HG03432 (cell line): ENCODE measurements at regions not wholly inside any gene's neighbourhood (a gene's known extent, or its start where the extent isn't known, plus 50 kb on each side); places are given as distances from the start of the nearest gene placed in this dataset.

Experiments
- ATAC-seq: cut with Tn5 transposase; IDR thresholded peaks from one replicate; pipeline ENCODE4 v1.9.1; 2021; ENCODE audit warnings: mild to moderate bottlenecking, moderate library complexity; ENCODE audit not compliant: unreplicated experiment

DNA sequence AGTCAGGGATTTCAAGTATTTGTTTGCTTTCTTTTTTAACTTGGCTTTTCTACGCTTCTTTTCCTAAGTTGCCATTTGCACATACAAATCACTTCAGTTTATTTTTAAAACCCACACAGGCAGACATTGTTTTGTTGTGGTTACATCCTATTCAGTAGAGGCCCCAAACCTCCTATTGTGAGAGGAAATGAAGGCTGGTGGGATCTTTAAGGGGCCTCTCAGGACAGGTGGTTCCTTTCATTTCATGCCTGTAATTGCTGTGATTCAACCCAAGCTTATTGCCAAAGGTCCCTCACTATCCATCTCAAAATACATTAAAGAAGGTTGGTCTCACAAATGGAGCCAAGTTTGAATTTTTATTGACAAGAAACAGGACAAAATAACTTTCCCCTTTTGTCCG, 257.1 kb downstream of the ADAMTS20 start:
- ATAC-seq, result no peak

DNA sequence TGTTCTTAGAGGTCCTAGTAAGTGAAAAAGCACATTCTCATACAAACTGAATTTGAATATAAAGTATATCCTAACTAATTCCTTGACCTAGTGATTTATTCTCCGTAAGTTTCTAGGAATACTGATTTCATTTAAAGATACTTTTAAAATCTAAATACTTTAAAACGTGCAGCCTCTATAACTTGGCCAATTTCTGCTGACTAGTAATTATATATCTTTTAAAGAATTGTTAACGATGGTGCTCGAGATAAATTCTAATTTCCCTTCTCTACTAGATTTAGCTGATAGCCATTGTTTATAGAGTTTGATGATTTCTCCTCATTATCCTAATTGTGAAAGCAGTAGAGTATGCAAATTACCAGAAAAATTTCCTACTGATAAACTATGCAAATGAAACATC, 257.9 kb downstream of the ADAMTS20 start:
- no peak for ATAC-seq

DNA sequence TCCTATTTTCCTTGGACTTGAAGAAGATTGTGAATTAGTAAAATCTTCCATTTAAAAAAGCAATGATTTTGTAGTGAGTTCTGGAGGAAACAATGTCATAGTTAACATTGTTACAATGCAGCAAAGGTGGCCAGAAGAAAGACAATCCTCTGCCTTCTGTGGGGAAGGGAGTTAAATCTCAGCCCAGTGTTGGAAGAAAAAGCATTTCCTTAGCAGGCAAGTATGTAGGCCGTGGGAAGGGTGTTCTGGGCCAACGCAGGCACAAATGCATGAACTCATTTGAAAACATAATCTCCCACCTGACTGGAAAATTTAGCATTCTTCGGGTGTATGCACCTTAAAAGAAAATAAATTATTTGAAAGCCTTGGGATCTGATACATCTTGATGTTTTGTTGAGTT, 258.6 kb downstream of the ADAMTS20 start:
- ATAC-seq, result no peak

DNA sequence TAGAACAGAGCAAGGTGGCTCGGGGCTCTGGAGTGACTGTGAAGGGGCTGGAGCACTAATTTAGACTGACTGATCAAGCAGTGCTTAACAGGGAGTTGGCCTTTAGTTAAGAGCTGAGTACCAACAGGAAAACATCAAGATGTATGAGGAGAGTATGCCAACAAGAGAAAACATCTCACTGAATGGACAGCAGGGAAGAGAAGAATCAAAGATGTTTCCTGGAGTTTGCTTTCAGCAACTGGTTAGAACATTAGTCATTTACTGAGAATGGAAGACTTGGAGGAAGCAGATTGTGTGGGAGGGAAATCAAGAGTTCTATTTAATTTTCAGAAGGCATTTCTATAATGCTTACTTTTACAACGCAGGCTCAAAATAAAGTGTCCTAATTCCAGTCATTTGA, 259.3 kb downstream of the ADAMTS20 start:
- no peak for ATAC-seq

DNA sequence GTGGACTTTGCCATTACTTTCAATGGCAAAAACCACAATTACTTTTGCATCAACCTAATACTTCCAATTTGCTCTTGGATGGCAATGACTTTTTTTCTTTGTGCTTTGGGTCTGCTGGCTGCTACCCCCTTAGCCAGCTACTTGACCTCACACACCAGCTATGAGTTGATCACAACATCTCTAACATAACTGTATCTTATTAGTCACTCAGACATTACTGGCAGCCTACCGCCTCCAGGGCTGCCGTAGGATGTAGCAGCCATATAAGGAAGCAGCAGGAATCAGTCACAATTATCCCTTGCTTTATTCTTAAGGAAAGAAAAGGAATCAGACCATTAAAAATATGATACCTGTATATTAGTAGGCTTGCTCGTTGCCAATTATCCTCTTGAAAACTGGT, 260.5 kb downstream of the ADAMTS20 start:
- no peak for ATAC-seq

DNA sequence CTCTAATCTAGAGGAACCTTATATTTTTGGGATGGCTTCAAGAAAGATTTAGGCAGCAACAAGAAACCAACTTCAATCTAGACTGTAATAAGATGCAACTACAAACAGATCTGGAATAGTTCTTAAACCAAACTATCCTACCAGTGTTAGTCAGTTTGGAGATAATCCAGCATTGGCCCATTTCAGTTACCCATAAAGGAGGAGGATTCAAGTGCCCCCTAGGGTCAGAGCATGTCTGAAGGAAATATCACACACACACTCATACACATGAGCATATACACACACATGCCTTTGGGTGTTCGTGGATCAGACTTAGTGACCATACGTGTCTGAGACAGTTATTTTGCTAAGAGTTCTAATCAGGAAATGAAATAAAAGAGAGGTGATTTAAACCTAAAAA, 261.2 kb downstream of the ADAMTS20 start:
- no peak for ATAC-seq

DNA sequence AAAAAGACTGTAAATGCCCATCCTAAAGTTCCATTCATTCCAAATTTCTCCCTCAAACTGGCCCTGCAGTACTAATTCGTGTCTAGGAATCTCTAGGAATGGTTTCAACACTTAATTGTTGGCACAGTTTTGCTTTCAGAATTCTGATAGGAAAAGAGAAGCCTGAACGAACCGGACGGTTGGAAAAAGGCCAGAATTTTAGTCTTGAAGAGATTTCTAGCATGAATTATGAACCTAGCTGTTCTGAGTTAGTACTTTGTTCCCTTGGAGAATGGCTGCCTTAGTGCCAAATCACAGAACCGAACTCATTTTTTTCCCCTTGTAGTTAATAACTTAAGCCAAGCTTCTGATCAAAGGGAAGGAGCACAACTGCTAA, 262.6 kb downstream of the ADAMTS20 start:
- no peak for ATAC-seq

DNA sequence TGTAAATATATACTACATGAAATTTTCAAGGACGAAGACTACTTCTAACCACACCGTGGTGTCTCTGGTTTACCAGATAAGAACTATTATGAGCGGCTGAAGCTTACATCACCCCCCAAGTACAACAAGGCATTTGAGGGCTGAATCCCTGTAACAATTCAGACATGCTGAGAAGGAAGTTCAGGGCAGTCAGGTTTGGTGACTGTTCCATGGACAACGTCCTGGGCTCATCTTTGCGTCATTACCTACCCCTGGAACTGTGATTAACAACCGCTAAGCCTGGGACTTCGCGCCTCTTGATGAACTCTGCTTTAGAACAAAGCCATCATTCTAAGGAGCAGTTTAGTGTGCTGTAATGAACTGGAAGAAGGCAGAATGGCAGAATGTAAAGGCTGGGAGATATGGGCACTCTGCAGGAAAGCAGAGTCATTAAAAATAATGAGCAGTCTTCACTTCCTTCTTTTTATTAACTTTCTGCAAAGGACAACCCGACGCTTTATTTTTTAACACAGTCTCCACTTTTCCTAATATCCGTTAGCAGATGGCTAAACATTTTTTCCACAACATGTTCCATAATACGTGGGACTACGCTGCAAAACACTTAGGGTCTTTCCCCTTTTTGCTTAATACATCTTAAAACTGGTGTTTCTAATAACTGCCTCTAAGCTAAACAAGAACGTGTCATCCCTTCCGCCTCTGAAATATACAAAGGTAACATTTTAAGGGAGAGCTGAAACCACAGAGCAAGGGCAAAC, 263.2 kb downstream of the ADAMTS20 start:
- no peak for ATAC-seq

DNA sequence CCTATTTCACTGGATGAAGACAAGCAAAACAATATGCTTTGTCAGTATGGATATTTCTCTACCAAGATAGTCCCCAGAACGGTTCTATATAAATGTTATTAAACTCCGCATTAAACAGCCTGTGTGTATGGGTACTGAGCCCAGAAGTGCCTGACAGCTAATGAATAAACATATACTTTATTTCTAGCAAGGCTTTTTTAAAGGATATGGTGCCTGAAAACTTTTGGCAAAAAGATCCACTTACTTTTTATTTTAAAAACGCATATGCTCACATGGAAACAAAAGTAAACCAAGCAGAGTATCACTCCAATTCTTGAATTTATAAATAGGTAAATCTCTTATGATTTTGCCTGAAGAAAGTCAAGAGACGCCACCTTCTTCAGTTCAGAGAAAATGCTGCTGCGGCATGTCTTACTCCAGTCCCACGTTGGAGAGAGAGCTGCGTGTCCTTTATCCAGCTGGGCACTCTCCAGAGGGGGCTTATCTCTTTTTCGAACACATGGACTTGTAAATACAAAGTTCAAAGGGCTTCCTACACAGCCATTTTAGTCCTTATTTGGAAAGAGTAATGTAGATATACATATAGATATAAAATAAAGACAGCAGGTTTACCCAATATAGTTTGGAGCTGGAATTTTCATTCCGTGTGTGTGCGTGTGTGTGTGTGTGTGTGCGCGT, 264.2 kb downstream of the ADAMTS20 start:
- ATAC-seq, result no peak

DNA sequence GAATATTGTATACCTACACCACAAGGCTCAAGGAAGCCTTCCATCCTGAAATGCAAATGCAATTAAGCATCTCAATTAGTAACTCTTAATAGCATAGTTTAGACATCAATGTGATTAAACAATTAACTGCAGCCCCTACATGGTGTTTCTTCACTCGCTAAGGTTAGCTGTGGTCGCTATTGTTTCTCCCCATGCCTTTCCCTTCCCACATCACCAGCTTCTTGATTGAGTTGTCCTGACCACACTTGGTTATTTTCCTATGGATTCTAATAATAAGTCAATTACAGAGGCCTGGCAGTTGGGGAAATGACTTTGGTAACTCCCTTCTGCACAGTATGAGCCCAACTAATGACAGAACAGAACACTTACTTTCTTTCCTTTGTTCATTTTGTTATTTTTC, 265.0 kb downstream of the ADAMTS20 start:
- ATAC-seq, result no peak

DNA sequence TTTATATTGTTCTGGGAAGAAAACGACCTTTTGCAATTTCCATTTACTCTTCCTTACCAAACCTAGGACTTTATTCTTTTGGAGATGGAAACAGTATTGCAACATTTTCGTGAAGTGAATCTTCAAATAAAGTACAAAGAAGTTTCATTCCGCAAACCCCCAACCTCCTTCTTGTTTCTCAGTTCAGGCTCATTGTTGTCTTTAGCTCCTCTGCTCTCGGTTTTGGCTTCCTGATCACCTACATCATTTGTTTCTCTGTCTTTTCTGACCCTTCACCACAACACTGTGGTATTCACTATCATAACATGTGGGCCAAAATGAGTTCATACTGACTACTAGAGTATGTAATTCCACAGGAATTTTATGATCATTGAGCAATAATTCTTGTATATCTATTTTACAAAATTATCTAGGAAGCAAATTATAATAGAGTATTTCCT, 266.8 kb downstream of the ADAMTS20 start:
- peak; percentile 55 for ATAC-seq

DNA sequence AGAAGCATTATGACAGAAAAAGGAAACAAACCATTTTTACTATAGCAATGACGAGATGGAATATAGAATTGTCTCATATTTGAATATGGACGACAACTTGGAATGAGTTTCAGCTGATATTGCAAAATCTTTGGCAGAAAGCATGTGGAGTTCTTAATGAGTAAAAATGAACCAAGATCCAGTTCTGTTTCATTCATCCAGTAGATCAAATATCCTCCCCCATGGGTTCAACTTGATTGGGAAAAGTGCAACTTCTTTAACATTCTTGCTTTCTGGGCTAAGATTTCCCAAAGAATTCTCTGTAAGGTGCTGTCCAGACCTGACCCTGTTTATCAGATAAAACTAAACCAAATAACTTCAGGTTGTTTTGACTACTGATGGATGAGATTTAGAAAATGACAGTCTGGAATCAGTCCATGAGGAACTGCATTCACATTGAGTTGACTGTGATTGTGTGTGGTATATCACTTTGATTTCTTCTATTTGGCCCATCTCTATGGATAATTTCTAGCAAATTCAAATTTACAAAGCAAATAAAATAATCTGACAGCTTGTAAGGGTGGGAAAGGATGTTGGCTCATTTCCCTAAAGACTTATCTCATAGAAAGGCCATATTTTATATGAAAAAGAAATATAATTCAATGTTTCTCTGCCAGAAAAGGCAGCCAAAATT, 267.4 kb downstream of the ADAMTS20 start:
- ATAC-seq, result no peak

DNA sequence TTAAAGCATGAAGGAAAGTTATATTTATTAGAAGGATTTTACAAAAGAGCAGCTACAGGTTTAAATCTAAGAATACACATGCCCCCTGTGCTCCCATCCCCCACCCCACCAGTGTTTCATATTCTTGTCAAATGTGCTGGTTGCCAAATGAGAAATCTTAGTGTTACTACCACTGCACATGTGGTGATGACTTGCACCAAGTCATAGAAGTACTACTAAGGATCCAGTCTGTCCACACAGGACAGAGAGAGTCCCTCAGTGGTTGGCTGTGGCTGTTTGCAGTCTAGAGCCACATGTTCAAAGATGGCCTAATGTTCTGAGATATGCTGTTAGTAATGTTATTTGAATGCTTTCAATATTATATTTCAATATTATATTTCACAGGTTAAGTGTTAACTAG, 268.8 kb downstream of the ADAMTS20 start:
- ATAC-seq, result no peak

DNA sequence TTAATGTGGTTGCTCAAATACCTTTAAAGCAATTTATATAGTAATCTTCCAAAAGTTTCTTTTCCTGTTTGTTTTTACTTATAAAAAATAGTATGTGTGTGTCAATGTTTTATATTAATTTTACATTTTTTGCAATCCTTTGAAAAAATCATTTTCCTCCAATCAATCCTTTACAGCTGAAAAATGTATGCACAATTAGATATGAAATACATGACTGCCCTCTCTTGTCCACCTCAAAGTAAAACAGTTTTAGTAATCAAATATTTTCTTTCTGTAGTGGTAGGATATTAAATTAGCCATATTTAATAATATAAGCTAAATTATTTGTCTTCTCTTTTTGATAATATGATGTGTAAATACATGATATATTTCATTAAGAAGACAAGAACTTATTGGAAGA, 269.9 kb downstream of the ADAMTS20 start:
- ATAC-seq, result no peak

DNA sequence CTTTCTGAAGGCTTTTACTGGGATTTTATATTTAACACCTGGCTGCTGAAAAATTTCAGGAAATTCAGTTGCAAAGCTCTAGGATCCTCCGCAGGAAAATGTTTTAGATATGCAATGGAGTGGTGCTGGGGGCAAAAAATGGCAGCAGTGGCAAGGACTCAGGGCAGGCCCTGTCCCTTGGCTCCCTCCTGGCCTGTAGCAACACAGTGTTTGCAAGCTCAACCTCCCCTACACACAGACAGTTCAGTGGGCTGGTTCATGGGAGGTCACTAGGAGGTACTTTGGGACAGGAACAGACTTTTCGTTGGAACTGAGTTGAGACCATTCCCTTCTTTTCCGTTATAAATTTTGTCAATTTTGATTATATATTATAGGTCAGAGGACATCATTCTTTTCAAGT, 270.4 kb downstream of the ADAMTS20 start:
- no peak for ATAC-seq

DNA sequence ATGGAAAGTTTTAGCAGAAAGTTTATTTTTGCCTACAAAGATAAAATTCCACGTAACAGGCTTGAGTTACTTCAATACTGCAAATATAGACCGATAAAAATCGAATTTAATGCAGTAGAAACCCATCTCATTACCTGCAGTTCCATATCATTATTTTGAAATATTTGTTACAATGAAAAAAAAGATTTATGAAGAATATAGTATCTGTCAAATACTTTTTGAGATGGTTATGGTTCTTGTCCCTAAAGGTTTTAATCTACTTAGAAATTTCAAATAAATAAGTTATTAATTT, 273.5 kb downstream of the ADAMTS20 start:
- no peak for ATAC-seq

DNA sequence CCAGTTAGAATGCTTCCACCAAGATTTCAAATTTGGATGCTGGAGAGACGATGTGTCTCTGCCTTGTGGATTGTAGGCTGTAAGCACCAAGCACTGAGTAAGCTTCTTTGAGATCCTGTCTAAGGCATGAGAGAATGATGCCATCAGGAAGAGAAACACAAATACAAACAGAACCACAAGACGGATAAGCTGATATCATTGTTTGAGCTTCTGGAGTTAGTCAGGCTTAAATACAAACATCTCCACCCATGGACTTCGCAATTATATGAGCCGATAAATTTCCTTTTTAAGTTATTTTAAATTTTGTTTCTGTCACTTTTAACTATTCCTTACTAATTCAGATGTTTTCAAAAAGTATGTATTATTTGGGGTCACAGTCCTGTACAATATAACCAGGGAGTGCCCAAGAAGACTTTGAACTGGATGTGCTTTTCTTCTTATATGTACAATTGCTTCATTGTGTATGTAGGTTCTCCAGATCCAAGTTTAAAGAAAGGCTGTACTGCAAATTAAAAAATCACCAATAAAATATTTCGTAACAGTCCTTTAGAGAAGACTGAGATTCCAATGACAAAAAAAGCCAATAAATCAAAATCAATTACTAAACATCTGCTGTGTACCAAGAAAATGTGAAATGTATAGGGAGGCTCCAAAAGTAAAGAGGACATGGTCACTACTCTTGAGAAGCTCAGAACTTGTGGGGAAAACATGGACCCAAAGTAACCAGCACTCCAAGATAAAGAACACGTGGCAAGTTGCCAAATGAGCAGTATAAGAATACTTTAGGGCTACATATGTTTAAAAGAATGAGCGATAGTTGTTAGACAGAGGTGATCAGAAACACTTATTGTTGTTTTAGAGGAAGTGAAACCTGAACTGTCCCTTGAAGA, 274.1 kb downstream of the ADAMTS20 start:
- peak; percentile 95 for ATAC-seq

DNA sequence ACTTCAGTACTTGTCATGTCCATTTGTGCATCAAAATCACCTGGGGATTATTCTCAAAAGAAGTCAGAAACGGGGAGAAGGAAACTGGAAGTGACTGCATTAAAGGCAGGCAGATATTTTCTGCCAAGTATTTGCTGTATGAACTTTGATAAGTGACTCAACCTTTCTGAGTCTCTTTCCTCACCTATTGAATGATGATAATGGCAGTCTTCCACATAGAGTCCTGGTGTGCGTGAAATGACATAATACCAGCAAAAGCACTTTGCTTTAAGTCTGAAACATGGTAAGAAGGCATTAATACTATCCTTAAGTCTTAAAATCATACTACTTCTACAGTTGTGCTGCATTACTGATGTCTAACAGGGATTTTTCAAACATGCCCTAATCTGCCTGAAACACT, 278.5 kb downstream of the ADAMTS20 start:
- no peak for ATAC-seq

DNA sequence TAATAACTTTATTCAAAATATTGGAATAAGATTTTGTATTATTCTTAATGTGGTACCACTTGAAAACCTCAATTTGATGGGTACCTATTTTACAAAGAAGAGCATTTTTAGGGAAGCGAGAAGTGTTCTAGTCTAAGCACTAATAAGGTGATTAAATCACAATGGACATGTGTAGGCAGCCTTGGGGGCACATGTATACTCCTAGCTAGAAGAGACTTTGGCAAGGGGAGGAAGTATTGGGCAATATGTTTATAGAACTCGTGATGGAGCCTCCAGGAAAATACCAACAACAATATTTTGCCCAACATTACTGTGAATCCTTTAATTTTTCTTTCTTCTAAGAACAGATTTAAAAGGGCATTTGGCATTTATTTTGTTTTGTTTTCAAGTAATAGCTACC, 280.3 kb downstream of the ADAMTS20 start:
- ATAC-seq, result no peak

DNA sequence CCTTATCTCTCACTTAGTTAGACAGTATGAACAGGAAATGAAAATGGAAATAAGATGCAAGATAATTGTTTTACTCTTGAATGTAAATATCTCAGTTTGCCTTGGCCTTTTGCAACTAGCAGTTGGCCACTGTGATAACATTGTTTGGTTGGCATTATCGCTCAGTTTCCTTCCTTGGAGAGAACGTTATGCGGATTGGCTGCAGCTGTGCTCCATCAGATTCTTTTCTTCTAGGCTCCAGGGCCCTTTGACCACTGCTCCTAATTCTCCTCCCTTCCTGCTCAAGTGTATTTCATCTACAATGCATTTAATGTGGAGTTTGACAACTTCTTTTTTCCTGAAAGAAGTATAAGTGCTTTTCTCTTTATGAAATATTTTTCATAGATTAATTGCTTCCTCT, 284.2 kb downstream of the ADAMTS20 start:
- ATAC-seq, result no peak

DNA sequence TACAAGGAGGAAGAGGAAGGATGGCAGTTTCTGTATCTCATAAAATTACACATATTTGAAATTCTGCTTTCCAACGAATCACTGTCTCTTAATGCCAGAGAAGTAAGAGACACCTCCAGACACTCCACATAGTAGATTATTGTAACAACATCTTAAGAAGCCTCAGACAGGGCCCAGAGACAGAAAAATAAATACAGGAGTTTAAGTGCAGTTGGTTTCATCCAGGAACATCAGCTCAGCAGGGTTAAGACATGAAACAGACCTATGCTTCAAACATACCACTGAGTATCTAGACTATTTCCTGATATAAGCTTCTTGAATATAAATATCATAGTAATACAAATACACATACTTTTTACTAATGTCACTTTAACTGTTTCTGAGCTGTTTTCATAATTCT, 290.3 kb downstream of the ADAMTS20 start:
- no peak for ATAC-seq
